EH (cell line): ENCODE measurements at regions not wholly inside any gene's neighbourhood (a gene's known extent, or its start where the extent isn't known, plus 50 kb on each side); places are given as distances from the start of the nearest gene placed in this dataset.
A peak's percentile ranks its signal among the peaks of the same experiment; 100 is the strongest.

Experiments
- DNase-seq: peaks from one replicate; pipeline ENCODE4 v3.0.0-alpha.2; 2015; ENCODE audit warnings: low read depth

DNA sequence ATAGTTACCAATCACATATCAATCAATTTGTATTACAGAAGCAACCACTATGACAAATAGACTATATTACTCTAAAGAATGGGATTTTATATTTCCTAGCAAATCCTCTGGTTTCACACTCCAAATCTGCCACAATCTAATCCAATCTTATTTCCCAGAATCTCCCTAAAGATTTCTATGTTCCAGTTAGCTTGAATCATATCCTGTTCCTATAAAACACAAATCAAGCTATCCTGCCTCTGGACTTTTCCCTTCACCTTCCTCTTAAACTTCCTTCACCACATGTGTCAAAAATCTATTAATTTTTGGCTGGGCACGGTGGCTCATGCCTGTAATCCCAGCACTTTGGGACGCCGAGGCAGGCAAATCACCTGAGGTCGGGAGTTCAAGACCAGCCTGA is 50.0 kb downstream of the PIK3C2A start:
- peak; percentile 18 for DNase-seq

DNA sequence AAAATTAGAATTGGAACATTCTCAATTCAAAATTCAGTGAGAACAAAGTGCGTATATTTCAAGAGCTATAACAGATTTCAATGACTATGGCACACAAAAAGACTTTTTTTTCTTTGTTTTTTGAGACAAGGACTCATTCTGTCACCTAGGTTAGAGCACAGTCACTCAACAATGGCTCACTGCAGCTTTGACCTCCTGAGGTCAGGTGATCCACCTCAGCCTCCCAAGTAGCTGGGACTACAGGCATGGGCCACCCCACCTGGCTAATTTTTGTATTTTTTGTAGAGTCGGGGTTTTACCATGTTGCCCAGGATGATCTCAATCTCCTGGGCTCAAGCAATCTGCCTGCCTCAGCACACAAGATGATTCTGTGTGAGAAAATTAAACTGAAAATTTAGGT is 51.5 kb downstream of the PIK3C2A start:
- no peak for DNase-seq

DNA sequence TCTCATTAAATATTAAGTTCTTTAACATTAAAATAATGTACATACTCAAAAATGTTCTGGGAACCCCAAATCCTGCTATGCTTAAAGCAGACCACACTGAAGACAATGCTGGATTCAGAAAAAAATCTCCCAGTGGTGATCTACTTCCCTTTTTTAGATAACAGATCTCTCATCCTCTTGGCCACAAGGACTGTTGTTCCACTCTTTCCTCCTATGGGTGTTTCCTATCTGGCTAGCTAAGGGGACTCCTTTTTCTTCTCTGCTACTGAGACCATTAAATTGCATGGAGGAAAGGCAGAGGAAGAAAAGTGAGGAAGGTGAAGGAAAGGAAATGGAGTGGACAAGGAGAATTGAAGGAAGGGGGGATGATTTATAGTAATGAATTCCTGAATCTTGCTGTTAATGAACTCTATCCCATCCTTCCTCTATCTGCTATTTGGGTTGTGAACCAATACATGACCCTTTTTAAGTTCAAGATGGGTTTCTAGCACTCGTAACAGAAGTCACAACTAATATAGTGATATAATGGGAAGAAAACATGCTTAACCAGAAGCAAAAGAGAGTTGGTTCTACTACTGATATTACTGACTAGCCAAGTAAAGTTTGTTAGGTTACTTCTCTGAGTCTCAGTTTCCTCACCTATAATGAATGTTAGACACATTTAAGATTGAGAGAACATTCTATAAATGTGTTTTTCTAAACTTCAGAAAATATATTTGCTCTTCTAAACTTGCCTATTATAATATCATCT is 53.2 kb downstream of the PIK3C2A start:
- no peak for DNase-seq

DNA sequence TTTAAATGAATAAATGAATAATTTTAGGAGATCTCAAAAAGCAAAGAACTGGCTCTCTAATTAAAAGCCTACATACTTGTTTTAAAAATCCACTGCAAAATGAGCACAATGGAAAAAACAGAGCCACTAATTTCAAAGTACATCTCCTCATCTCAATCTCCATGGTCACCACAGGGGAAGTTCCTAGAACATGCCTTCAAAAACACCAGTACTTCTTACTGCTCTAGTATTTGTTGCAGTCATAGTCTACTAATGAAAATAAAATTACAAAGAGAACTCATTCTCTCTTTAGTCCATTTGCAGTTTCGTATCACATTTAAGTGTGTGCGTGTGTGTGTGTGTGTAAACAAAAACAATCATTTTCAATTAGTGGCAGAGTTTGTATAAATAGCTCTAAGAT is 54.0 kb downstream of the PIK3C2A start:
- no peak for DNase-seq

DNA sequence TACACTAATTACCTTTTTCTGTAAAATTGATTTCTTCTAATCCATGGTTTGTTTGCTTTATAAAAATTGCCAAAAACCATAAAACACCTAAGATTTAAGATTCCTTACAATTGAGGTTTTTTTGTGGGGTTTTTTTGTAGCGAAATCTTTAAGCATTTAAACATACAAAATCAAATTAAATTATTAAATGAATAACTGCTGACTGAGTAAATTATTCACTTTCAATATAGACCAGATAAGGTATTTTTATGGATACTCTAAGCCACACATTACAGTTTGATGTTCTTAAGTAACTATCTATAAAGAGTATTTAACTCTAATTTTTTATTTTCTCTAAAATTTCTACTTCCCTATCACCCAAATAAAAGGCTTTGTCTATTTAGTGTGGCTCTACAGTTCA is 55.5 kb downstream of the PIK3C2A start:
- no peak for DNase-seq

DNA sequence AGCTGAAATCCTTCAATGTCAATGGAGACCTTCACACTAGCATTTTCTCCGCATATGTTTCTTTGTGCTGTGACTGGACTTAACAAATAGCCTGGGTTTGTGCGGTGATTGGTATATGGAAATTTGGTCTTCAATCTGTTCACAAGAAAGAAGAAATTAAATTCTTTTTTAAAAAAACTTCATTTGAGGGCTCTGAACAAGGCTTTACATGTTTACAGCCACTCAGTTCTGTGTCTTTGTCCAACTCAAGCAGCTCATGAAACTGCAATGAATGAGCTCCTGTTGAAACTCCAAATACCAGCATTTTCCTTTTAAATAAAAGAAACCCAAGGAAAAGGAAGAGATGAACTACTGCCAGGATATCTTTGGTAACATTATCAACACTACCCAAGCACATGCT is 57.3 kb downstream of the PIK3C2A start:
- no peak for DNase-seq

DNA sequence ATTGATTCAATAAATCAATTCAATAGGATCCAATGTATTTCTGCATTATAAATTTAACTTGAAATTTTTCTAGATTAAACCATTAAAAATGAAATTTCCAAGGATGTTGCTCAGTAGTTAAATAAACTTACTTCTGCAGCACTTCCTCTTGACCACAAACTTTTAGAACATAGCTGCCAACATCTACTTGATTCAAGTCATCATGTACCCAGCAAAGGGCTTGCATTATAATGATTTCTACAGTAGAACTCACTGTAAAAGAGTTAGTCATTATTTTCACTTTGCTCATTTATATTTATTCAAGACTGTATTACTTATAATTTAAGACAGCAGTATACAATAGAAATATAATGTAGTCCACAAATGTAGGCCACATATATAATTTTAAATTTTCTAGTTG is 59.2 kb downstream of the PIK3C2A start:
- peak; percentile 42 for DNase-seq

DNA sequence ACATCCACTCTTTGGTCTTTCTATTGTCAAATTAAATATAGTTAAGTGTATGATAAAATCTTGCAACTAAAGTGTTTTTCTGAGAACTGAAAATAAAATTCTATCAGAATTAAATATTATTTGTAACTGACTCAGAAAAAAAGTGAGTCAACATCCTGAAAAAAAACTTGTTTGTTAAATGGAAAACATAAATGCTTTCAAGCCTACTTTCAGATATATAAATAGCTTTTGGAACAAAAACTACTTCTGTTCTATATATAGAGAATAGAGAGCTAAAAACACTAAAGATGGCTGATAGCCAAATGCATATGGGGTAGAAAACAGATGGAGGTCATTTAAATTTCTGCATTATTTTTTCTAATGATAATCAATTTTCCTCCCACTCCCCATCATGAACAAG is 61.8 kb downstream of the PIK3C2A start:
- no peak for DNase-seq

DNA sequence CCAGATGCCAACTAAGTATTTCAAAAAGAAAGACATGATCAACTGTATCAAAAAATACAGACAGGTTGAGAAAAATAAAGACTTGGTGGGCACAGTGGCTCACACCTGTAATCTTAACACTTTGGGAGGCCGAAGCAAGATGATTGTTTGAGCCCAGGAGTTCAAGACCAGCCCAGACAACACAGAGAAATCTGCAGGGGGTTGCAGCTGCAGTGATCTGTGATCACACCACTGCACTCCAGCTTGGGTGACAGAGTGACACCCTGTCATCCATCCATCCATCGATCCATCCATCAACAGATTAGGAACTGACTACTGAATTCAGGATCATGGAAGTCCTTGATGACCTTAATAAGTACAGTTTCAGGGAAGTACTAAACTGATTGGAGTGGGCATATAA is 65.0 kb upstream of the RPS13 start:
- DNase-seq: no peak

DNA sequence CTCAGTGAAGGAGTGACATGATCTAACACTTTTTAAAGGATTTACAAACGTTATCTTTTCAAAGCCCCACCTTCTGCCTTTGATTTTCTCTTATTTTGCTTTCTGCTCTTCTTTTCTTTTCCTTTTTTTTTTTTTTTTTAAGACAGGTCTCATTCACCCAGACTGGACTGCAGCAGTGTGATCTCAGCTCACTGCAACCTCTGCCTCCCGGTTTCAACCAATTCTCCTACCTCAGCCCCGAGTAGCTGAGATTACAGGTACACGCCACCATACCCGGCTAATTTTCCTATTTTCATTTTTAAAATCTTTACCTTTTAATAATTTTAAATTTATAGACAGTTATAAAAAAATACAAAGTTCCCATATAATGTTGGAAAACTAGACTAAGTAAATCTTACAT is 63.7 kb upstream of the RPS13 start:
- no peak for DNase-seq

DNA sequence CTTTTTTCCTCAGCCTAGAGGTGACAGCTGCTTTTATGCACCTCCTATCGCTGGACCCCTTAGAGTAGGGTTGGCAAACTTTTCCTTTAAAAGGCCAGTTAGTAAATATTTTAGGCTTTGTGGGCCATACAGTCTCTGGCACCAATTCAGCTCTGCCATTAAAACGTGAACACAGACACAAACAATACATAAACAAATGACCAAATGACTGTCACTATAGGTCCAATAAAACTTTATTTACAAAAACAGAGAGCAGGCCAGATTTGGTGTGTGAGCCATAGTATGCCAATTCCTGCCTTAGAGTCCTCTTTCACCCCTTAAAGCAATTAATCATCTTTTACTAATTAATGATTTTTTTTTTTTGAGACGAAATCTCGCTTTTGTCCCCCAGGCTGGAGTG is 61.1 kb upstream of the RPS13 start:
- no peak for DNase-seq

DNA sequence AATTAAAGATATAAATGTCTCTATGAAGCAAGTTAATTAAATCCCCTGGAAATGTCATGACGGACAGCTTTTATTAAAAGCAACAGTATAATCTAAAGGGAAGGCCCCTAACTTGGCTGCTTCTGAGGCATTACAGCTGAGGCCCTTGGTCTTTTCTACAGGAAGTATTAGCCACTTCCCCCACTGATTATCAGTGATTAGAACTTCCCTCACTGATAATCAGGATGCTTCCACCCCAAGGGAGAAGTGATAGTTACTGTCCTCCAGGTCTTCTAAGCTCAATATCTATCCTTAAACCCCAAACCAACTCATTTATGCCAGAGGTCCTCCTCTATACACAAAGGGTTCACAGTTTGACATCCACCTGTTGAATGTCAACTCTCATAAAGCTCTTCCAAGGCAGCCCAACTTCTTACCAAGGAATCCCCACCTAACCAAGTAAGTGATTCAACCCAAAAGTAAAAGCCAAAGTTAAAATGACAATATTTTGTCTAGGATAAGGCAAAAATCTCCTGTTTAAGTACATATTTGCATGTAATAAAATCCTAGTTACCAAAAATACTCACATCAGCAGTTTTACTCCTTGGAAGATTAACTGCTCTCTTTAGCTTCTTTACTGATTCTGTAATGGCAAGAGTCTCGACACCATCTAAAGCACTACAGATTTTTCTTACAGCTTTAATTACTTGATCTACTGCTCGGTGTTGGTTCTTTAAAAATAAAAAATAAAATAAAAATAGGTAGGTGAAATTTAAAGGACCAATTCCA is 58.6 kb upstream of the RPS13 start:
- no peak for DNase-seq

DNA sequence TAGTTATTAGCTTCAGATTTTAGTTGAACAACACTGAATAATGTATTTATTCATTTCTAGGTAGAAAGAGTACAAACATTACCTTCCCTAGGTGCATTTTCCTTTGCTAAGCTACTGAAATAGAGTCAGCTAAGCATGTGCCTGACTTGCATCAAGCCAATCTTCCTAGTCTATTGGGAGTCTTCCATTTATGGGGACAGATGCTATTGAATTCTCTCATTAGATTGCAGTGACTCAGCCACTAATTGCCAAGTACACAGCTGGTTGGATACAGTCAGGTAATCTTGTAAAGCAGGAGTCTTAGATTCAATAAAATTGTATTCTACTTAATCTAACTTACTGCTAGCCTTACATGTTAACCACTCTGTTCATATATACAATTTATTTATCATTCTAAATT is 55.2 kb upstream of the RPS13 start:
- DNase-seq: no peak

DNA sequence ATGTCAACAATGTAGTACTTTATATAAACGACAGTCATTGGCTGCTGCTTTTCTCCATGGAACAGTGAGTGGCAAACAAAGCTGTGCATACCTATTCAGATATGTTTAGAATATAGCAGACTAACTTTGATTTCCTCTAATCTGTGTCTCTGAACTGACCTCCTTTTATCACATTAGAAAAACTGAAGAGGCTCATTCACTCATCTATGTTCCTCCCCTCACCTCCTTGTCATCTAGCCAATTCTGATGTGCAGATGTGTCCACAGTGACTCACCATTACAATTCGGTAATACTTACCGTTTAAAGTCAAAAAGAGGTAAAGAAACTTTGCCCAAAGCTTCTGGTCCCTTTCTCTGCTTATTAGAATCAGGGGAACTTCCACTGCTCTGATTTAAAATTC is 51.5 kb upstream of the RPS13 start:
- DNase-seq: no peak
